ENCODE measurements at regions not wholly inside any gene's neighbourhood (a gene's known extent, or its start where the extent isn't known, plus 50 kb on each side); places are given as distances from the start of the nearest gene placed in this dataset.

GRCh38 chr14:71203306-71203705 lies 296.0 kb downstream of the PCNX1 start:
- no peak overlapping the region for H3K27ac ChIP-seq (ENCODE audit: low read depth, low read length)

DNA sequence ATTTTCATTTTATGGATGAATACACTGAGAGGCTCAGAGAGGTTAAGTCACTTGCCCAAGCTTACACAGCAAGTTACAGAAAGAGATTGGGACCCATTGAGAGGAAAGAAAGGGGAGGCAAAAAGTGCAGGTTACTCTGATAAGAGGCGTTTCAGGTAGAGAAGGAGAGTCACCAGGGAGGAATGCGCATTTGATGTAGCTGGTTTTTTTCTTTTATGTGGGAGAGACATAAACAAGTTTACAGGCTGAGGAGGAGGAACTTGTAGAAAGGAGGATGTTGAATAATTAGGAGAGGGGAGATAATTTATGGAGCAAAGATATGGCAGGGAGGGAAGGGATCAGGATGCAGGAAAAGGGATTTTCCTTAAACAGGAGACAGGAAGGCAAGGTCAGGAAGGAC lies 297.0 kb downstream of the PCNX1 start:
- peaks cover 14% of the 10 kb centered on the region for H3K4me1 ChIP-seq (ENCODE audit: control insufficient read depth, insufficient read depth, low read length, unreplicated experiment)
- no peak overlapping the region for H2AFZ ChIP-seq (ENCODE audit: low read length, unreplicated experiment)
- no peaks in the 10 kb centered on the region for H3K27me3 ChIP-seq (ENCODE audit: insufficient read depth, low read length)
- no peak overlapping the region for H3K27ac ChIP-seq (ENCODE audit: low read depth, low read length)
- no peaks in the 10 kb centered on the region for H3K79me2 ChIP-seq (ENCODE audit: control insufficient read depth, insufficient read depth, low read length, unreplicated experiment)
- H3K36me3 ChIP-seq (ENCODE audit: insufficient read depth, low read length) = no peaks in the 10 kb centered on the region
- H3K4me3 ChIP-seq (ENCODE audit: low read depth, low read length) = no peak overlapping the region

More at GRCh38 chr14:71203306-71203705, 296.0 kb downstream of the PCNX1 start:
- Histone ChIP-seq H3K27me3 (ENCODE audit: insufficient read depth, low read length) (no peaks in the 10 kb centered on the region), H2AFZ (ENCODE audit: low read length, unreplicated experiment) (no peak overlapping the region), H3K4me1 (ENCODE audit: control insufficient read depth, insufficient read depth, low read length, unreplicated experiment) (peaks cover 14% of the 10 kb centered on the region), H3K36me3 (ENCODE audit: insufficient read depth, low read length) (no peaks in the 10 kb centered on the region), H3K4me3 (ENCODE audit: low read depth, low read length) (no peak overlapping the region), H3K79me2 (ENCODE audit: control insufficient read depth, insufficient read depth, low read length, unreplicated experiment) (no peaks in the 10 kb centered on the region)

DNA sequence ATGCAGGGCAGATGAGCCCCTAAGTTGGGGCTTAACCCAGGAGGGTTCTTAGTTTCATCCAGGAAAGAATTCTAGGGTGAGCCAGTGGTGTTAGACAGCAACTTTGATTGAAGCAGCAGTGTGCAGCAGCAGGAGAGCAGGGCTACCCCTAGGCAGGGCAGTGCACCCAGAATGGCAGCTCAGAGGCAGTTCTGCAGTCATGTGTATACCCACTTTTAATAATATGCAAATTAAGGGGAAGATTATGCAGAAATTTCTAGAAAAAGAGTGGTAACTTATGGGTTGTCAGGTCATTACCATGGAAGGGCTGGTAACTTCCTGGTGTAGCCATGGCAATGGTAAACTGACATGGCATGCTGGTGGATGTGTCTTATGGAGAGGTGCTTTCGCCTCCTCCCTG lies 297.5 kb downstream of the PCNX1 start:
- Histone ChIP-seq H3K27ac (ENCODE audit: low read depth, low read length) (no peak overlapping the region), H3K27me3 (ENCODE audit: insufficient read depth, low read length) (no peaks in the 10 kb centered on the region), H3K4me3 (ENCODE audit: low read depth, low read length) (no peak overlapping the region), H3K4me1 (ENCODE audit: control insufficient read depth, insufficient read depth, low read length, unreplicated experiment) (peaks cover 14% of the 10 kb centered on the region), H3K36me3 (ENCODE audit: insufficient read depth, low read length) (no peaks in the 10 kb centered on the region), H3K79me2 (ENCODE audit: control insufficient read depth, insufficient read depth, low read length, unreplicated experiment) (no peaks in the 10 kb centered on the region), H2AFZ (ENCODE audit: low read length, unreplicated experiment) (no peak overlapping the region)

DNA sequence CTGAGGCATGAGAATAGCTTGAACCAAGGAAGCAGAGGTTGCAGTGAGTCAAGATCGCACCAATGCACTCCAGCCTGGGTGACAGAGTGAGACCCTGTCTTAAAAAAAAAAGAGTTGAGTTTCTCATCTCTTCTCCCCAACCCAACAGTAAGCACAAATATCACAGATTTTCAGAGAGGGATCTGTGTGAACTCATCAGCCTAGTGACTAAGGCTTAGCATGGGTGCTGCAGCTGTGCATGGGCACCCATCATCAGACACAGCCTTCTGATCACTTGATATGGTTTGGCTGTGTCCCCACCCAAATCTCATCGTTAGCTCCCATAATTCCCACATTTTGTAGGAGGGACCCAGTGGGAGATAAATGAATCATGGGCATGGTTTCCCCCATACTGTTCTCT lies 298.9 kb downstream of the PCNX1 start:
- no peaks in the 10 kb centered on the region for H3K36me3 ChIP-seq (ENCODE audit: insufficient read depth, low read length)
- H3K4me1 ChIP-seq (ENCODE audit: control insufficient read depth, insufficient read depth, low read length, unreplicated experiment) = peaks cover 14% of the 10 kb centered on the region
- H3K4me3 ChIP-seq (ENCODE audit: low read depth, low read length) = no peak overlapping the region
- H3K27ac ChIP-seq (ENCODE audit: low read depth, low read length) = peak overlapping the region; percentile 61
- H3K79me2 ChIP-seq (ENCODE audit: control insufficient read depth, insufficient read depth, low read length, unreplicated experiment) = no peaks in the 10 kb centered on the region
- no peaks in the 10 kb centered on the region for H3K27me3 ChIP-seq (ENCODE audit: insufficient read depth, low read length)
- no peak overlapping the region for H2AFZ ChIP-seq (ENCODE audit: low read length, unreplicated experiment)

GRCh38 chr14:71206766-71207371 lies 299.6 kb downstream of the PCNX1 start:
- Histone ChIP-seq H3K79me2 (ENCODE audit: control insufficient read depth, insufficient read depth, low read length, unreplicated experiment) (no peaks in the 10 kb centered on the region), H3K36me3 (ENCODE audit: insufficient read depth, low read length) (no peaks in the 10 kb centered on the region), H3K4me1 (ENCODE audit: control insufficient read depth, insufficient read depth, low read length, unreplicated experiment) (peaks cover 14% of the 10 kb centered on the region), H3K4me3 (ENCODE audit: low read depth, low read length) (no peak overlapping the region), H3K27ac (ENCODE audit: low read depth, low read length) (peak overlapping the region; percentile 61), H2AFZ (ENCODE audit: low read length, unreplicated experiment) (no peak overlapping the region), H3K27me3 (ENCODE audit: insufficient read depth, low read length) (no peaks in the 10 kb centered on the region)

DNA sequence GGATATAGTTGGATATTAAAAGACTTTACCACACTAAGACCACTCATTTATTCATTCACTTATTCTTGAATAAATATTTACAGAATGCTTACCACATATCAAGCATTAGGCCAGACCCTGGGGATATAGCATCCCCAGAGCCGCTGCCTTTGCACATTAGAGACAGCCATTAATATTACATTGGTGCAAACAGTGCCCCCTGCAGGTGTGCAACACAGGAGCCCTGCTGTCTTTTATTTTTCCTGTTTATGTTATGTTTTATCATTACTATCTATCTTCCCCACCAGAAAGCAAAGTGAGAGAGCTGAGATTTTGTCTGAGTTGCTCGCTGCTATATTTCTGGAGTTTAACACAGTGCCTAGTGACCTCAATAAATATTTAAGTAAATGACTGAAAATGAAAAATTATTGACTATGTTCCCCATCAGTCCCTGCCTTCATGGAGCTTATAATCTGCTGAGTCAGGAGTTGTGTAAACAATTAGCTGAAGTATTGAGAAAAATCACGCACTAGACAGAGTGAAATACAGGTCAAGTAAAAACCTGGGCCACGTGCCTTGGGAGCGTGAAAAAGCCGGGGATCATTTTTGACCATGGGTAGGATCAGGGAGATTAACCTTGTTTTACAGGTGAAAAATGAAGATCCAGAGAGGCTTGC lies 301.6 kb downstream of the PCNX1 start:
- Histone ChIP-seq H3K4me3 (ENCODE audit: low read depth, low read length) (no peak overlapping the region), H2AFZ (ENCODE audit: low read length, unreplicated experiment) (no peak overlapping the region), H3K36me3 (ENCODE audit: insufficient read depth, low read length) (no peaks in the 10 kb centered on the region), H3K4me1 (ENCODE audit: control insufficient read depth, insufficient read depth, low read length, unreplicated experiment) (peaks cover 14% of the 10 kb centered on the region), H3K27me3 (ENCODE audit: insufficient read depth, low read length) (no peaks in the 10 kb centered on the region), H3K27ac (ENCODE audit: low read depth, low read length) (no peak overlapping the region), H3K79me2 (ENCODE audit: control insufficient read depth, insufficient read depth, low read length, unreplicated experiment) (no peaks in the 10 kb centered on the region)

DNA sequence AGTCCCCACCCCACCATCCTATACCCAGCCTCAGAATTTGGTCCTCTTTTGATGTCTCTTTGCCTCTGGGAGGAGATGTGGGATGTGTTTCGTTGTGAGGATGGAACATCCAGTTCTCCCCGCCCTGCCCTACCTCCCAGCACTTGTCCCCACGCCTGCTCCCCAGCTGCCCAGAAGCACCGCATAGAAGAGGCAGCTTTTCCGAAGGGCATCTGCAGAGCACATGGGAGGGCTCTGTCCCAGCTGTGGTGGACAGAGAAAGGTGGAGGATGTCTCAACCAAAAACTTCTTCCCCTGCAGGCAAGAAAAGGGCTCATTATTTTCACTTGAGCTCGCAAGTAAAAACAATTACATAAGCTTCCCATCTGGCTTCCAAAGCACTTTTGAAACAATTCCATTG lies 302.6 kb downstream of the PCNX1 start:
- Histone ChIP-seq H3K27me3 (ENCODE audit: insufficient read depth, low read length) (no peaks in the 10 kb centered on the region), H3K36me3 (ENCODE audit: insufficient read depth, low read length) (no peaks in the 10 kb centered on the region), H3K4me3 (ENCODE audit: low read depth, low read length) (no peak overlapping the region), H3K27ac (ENCODE audit: low read depth, low read length) (no peak overlapping the region), H3K4me1 (ENCODE audit: control insufficient read depth, insufficient read depth, low read length, unreplicated experiment) (peaks cover 14% of the 10 kb centered on the region), H2AFZ (ENCODE audit: low read length, unreplicated experiment) (no peak overlapping the region), H3K79me2 (ENCODE audit: control insufficient read depth, insufficient read depth, low read length, unreplicated experiment) (no peaks in the 10 kb centered on the region)

- no peaks in the 10 kb centered on the region for H3K36me3 ChIP-seq (ENCODE audit: insufficient read depth, low read length)
- H2AFZ ChIP-seq (ENCODE audit: low read length, unreplicated experiment) = no peak overlapping the region
- H3K27ac ChIP-seq (ENCODE audit: low read depth, low read length) = no peak overlapping the region
- peaks cover 4% of the 10 kb centered on the region for H3K4me1 ChIP-seq (ENCODE audit: control insufficient read depth, insufficient read depth, low read length, unreplicated experiment)
- H3K79me2 ChIP-seq (ENCODE audit: control insufficient read depth, insufficient read depth, low read length, unreplicated experiment) = no peaks in the 10 kb centered on the region
- no peak overlapping the region for H3K4me3 ChIP-seq (ENCODE audit: low read depth, low read length)
- H3K27me3 ChIP-seq (ENCODE audit: insufficient read depth, low read length) = no peaks in the 10 kb centered on the region
These were observed 304.8 kb downstream of the PCNX1 start for GRCh38 chr14:71212093-71212492.

GRCh38 chr14:71212683-71213107 lies 305.4 kb downstream of the PCNX1 start:
- H2AFZ ChIP-seq (ENCODE audit: low read length, unreplicated experiment) = no peak overlapping the region
- H3K4me3 ChIP-seq (ENCODE audit: low read depth, low read length) = no peak overlapping the region
- H3K27me3 ChIP-seq (ENCODE audit: insufficient read depth, low read length) = no peaks in the 10 kb centered on the region
- H3K27ac ChIP-seq (ENCODE audit: low read depth, low read length) = no peak overlapping the region
- H3K4me1 ChIP-seq (ENCODE audit: control insufficient read depth, insufficient read depth, low read length, unreplicated experiment) = no peaks in the 10 kb centered on the region
- no peaks in the 10 kb centered on the region for H3K36me3 ChIP-seq (ENCODE audit: insufficient read depth, low read length)
- H3K79me2 ChIP-seq (ENCODE audit: control insufficient read depth, insufficient read depth, low read length, unreplicated experiment) = no peaks in the 10 kb centered on the region

- Histone ChIP-seq H3K27me3 (ENCODE audit: insufficient read depth, low read length) (no peaks in the 10 kb centered on the region), H3K27ac (ENCODE audit: low read depth, low read length) (no peak overlapping the region), H3K36me3 (ENCODE audit: insufficient read depth, low read length) (no peaks in the 10 kb centered on the region), H2AFZ (ENCODE audit: low read length, unreplicated experiment) (no peak overlapping the region), H3K4me1 (ENCODE audit: control insufficient read depth, insufficient read depth, low read length, unreplicated experiment) (no peaks in the 10 kb centered on the region), H3K79me2 (ENCODE audit: control insufficient read depth, insufficient read depth, low read length, unreplicated experiment) (no peaks in the 10 kb centered on the region), H3K4me3 (ENCODE audit: low read depth, low read length) (no peak overlapping the region)
These were observed 307.0 kb downstream of the PCNX1 start for GRCh38 chr14:71214241-71214640.

DNA sequence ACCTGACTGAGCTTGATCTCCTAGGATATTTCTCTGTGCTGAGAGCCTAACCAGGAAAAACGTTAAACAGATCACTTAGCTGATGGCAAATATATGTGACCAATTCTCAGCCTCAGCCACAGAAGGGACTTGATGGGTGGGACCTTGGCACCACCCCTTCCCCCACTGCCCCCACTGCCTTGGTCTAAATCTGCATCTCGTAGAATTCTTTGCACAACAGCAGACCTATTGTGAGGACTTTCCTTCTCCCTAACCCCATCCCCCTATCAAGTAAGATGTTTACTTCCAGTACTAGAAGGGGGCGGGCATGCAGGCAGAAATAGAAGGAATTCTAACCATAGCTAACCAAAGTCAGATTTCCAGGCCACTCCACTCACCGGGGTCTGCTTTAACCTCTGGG lies 313.2 kb downstream of the PCNX1 start:
- no peaks in the 10 kb centered on the region for H3K27me3 ChIP-seq (ENCODE audit: insufficient read depth, low read length)
- no peak overlapping the region for H3K27ac ChIP-seq (ENCODE audit: low read depth, low read length)
- H2AFZ ChIP-seq (ENCODE audit: low read length, unreplicated experiment) = no peak overlapping the region

More for the DNA sequence above, 313.2 kb downstream of the PCNX1 start:
- H3K4me3 ChIP-seq (ENCODE audit: low read depth, low read length) = no peak overlapping the region
- H3K4me1 ChIP-seq (ENCODE audit: control insufficient read depth, insufficient read depth, low read length, unreplicated experiment) = no peaks in the 10 kb centered on the region
- H3K36me3 ChIP-seq (ENCODE audit: insufficient read depth, low read length) = no peaks in the 10 kb centered on the region
- H3K79me2 ChIP-seq (ENCODE audit: control insufficient read depth, insufficient read depth, low read length, unreplicated experiment) = no peaks in the 10 kb centered on the region

Measured in ACC112 (cell line).